Left kidney (tissue), 1 donor: ENCODE measurements at regions not wholly inside any gene's neighbourhood (a gene's known extent, or its start where the extent isn't known, plus 50 kb on each side); places are given as distances from the start of the nearest gene placed in this dataset.
A peak's percentile ranks its signal among the peaks of the same experiment; 100 is the strongest.
"Not testable (repeated sequence)": the region's sequence is repeated elsewhere in the genome, so short reads cannot be mapped to it uniquely, and the experiment has no call there.

Source experiments
- DNase-seq: peaks from one replicate; pipeline ENCODE4 v3.0.0-alpha.2; 2013

GRCh38 chr16:76984196-76984595, 206.8 kb upstream of the MON1B start:
- no peak for DNase-seq

GRCh38 chr16:76985392-76986045, 205.5 kb upstream of the MON1B start:
- DNase-seq: no peak

- DNase-seq: no peak
Measured at GRCh38 chr16:76988526-76988925, 202.5 kb upstream of the MON1B start.

GRCh38 chr16:77002644-77003043, 188.3 kb upstream of the MON1B start:
- DNase-seq: no peak

GRCh38 chr16:77009453-77009852, 181.5 kb upstream of the MON1B start:
- DNase-seq: no peak

- no peak for DNase-seq
Measured at GRCh38 chr16:77014441-77014840, 176.5 kb upstream of the MON1B start.

GRCh38 chr16:77030600-77030999, 160.4 kb upstream of the MON1B start:
- no peak for DNase-seq

- DNase-seq: no peak
Measured at GRCh38 chr16:77033516-77033915, 157.5 kb upstream of the MON1B start.

- no peak for DNase-seq
Measured at GRCh38 chr16:77035361-77035760, 155.6 kb upstream of the MON1B start.

GRCh38 chr16:77037696-77038347, 153.2 kb upstream of the MON1B start:
- DNase-seq: no peak

GRCh38 chr16:77041468-77041867, 149.5 kb upstream of the MON1B start:
- DNase-seq: no peak

GRCh38 chr16:77043076-77043475, 147.9 kb upstream of the MON1B start:
- DNase-seq: no peak

GRCh38 chr16:77046206-77046605, 144.8 kb upstream of the MON1B start:
- no peak for DNase-seq

- no peak for DNase-seq
Measured at GRCh38 chr16:77048085-77048484, 142.9 kb upstream of the MON1B start.

GRCh38 chr16:77049577-77049976, 141.4 kb upstream of the MON1B start:
- DNase-seq: no peak

GRCh38 chr16:77056597-77056996, 134.4 kb upstream of the MON1B start:
- DNase-seq: not testable (repeated sequence)

- DNase-seq: no peak
Measured at GRCh38 chr16:77057161-77057774, 133.7 kb upstream of the MON1B start.

GRCh38 chr16:77059446-77059845, 131.5 kb upstream of the MON1B start:
- DNase-seq: peak; percentile 37

- no peak for DNase-seq
Measured at GRCh38 chr16:77060614-77061013, 130.4 kb upstream of the MON1B start.

- no peak for DNase-seq
Measured at GRCh38 chr16:77062878-77063675, 127.9 kb upstream of the MON1B start.

- DNase-seq: no peak
Measured at GRCh38 chr16:77063676-77064016, 127.3 kb upstream of the MON1B start.

GRCh38 chr16:77064037-77064436, 127.0 kb upstream of the MON1B start:
- no peak for DNase-seq

- DNase-seq: no peak
Measured at GRCh38 chr16:77066896-77067496, 124.0 kb upstream of the MON1B start.
